Omental fat pad (tissue), 3 donors: ENCODE measurements at regions not wholly inside any gene's neighbourhood (a gene's known extent, or its start where the extent isn't known, plus 50 kb on each side); places are given as distances from the start of the nearest gene placed in this dataset.
"Not testable (repeated sequence)": the region's sequence is repeated elsewhere in the genome, so short reads cannot be mapped to it uniquely, and the experiment has no call there.

Experiments
- ATAC-seq: fragments of 150-250 bp; one replicate; pipeline ENCODE4 v1.9.1; 2016; ENCODE audit warnings: mild to moderate bottlenecking, moderate library complexity; ENCODE audit not compliant: low FRiP score
- DNase-seq: peaks from one replicate; pipeline ENCODE4 v3.0.0-alpha.2; 2019; ENCODE audit warnings: low spot score
- CTCF ChIP-seq, 3 donors: fragments of 450-650 bp; IDR thresholded peaks; one replicate each; pipeline ENCODE4 v1.5.1; 2016 to 2017; ENCODE audit warnings: antibody characterized with exemption in 3 of 3, mild to moderate bottlenecking in 3 of 3, moderate library complexity in 2 of 3

GRCh38 chr13:21246761-21247452, 70.4 kb downstream of the MRPL57 start:
- ATAC-seq (no peak), DNase-seq (no peak)
- no peak for TF ChIP-seq CTCF (IDR thresholded peaks at IDR 0.05)

- DNase-seq (no peak), ATAC-seq (no peak)
- no peak for TF ChIP-seq CTCF (IDR thresholded peaks at IDR 0.05)
Observed at GRCh38 chr13:21256351-21256761, 79.9 kb downstream of the MRPL57 start.

- no peak for TF ChIP-seq CTCF (IDR thresholded peaks at IDR 0.05)
- ATAC-seq: no peak
- DNase-seq: no peak
Observed at GRCh38 chr13:21256891-21257290, 80.4 kb downstream of the MRPL57 start.

- peak; percentile 39 for ATAC-seq
- TF ChIP-seq CTCF (IDR thresholded peaks at IDR 0.05): no peak
Observed at GRCh38 chr13:21259571-21260455, 83.4 kb downstream of the MRPL57 start.

GRCh38 chr13:21260561-21261290, 84.3 kb downstream of the MRPL57 start:
- DNase-seq, ATAC-seq: not testable (repeated sequence)

More at GRCh38 chr13:21259571-21260455, 83.4 kb downstream of the MRPL57 start:
- no peak for DNase-seq

GRCh38 chr13:21261487-21262216, 85.2 kb downstream of the MRPL57 start:
- not testable (repeated sequence) for DNase-seq
- peak; percentile 28 for ATAC-seq

GRCh38 chr13:21263909-21264308, 87.5 kb downstream of the MRPL57 start:
- ATAC-seq, DNase-seq: not testable (repeated sequence)

- DNase-seq, ATAC-seq: not testable (repeated sequence)
Observed at GRCh38 chr13:21268485-21268884, 92.0 kb downstream of the MRPL57 start.

- ATAC-seq, DNase-seq: not testable (repeated sequence)
Observed at GRCh38 chr13:21272439-21272838, 96.0 kb downstream of the MRPL57 start.

- not testable (repeated sequence) for ATAC-seq, DNase-seq
Observed at GRCh38 chr13:21274457-21274856, 98.0 kb downstream of the MRPL57 start.
